ENCODE measurements at regions not wholly inside any gene's neighbourhood (a gene's known extent, or its start where the extent isn't known, plus 50 kb on each side); places are given as distances from the start of the nearest gene placed in this dataset.

DNA sequence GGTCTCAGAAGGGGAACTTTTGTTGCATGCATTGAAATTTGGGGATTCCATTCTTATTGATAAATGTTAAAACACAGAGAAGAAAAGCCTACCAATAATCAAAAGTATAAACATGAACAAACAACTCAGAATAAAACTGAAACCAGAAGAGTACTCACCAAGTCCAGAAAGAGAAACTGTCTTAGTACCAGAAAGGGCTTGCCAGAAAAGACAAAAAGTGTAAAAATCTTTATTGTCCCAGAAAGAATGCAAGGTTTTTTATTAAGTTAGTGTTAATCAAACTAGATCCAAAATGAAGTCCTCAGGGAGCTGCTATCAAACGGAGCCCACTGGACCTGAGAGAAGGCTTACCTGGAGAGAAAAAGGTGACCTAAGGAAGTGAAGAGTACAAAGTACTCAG lies 897.5 kb downstream of the PCDH7 start:
- TF ChIP-seq POLR2A (IDR thresholded peaks at IDR 0.05; ENCODE audit: borderline replicate concordance, extremely low read depth, insufficient read depth, insufficient read length) (no peak), POLR2AphosphoS5 (IDR thresholded peaks at IDR 0.05; ENCODE audit: low read depth, low read length) (no peak), SP1 (IDR thresholded peaks at IDR 0.05; ENCODE audit: low read depth) (no peak), MAX (IDR thresholded peaks at IDR 0.05) (no peak), EZH2phosphoT487 (IDR thresholded peaks at IDR 0.05; ENCODE audit: borderline replicate concordance) (no peak), YY1 (IDR thresholded peaks at IDR 0.05; ENCODE audit: extremely low read depth, insufficient replicate concordance, low read depth, low read length) (no peak), SIN3A (IDR thresholded peaks at IDR 0.05; ENCODE audit: low read depth) (no peak), CEBPB (IDR thresholded peaks at IDR 0.05; ENCODE audit: low read depth) (no peak)
- TF ChIP-seq, protein P1, sequence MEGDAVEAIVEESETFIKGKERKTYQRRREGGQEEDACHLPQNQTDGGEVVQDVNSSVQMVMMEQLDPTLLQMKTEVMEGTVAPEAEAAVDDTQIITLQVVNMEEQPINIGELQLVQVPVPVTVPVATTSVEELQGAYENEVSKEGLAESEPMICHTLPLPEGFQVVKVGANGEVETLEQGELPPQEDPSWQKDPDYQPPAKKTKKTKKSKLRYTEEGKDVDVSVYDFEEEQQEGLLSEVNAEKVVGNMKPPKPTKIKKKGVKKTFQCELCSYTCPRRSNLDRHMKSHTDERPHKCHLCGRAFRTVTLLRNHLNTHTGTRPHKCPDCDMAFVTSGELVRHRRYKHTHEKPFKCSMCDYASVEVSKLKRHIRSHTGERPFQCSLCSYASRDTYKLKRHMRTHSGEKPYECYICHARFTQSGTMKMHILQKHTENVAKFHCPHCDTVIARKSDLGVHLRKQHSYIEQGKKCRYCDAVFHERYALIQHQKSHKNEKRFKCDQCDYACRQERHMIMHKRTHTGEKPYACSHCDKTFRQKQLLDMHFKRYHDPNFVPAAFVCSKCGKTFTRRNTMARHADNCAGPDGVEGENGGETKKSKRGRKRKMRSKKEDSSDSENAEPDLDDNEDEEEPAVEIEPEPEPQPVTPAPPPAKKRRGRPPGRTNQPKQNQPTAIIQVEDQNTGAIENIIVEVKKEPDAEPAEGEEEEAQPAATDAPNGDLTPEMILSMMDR (IDR thresholded peaks at IDR 0.05 in 2 of 3, conservative IDR thresholded peaks at IDR 0.05 in 1 of 3; ENCODE audit: borderline replicate concordance in 1 of 3, insufficient read depth in 1 of 3, low read depth in 2 of 3, low read length in 2 of 3): no peak

Data from HCT116 (cell line).